Right renal cortex interstitium (tissue), 3 donors: ENCODE measurements at regions not wholly inside any gene's neighbourhood (a gene's known extent, or its start where the extent isn't known, plus 50 kb on each side); places are given as distances from the start of the nearest gene placed in this dataset.

Source experiments
- DNase-seq, 3 donors: peaks; one replicate each; pipeline ENCODE4 v3.0.0-alpha.2; 2013; ENCODE audit warnings: low read depth in 3 of 3, low spot score in 2 of 3

DNA sequence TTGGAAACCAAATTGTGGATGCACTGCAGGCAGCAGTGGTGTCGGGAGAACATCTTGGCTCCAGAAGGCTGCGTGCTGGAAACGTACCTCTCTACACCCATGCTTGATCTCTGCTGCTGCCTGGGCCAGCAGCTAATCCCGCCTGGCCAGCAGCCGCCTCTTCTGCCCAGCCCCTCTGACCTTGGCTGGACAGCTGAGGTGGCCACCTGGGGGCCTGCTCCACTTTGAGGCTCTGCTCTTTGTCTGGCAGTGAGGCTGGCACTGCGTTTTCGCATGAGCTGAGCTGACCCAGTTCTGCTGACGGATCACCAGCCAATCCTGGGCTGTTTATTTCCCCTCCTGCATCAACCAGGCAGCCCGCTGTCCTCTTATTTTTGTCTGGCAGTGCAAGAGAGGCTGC is 154.9 kb downstream of the TENT4A start:
- no peak for DNase-seq

DNA sequence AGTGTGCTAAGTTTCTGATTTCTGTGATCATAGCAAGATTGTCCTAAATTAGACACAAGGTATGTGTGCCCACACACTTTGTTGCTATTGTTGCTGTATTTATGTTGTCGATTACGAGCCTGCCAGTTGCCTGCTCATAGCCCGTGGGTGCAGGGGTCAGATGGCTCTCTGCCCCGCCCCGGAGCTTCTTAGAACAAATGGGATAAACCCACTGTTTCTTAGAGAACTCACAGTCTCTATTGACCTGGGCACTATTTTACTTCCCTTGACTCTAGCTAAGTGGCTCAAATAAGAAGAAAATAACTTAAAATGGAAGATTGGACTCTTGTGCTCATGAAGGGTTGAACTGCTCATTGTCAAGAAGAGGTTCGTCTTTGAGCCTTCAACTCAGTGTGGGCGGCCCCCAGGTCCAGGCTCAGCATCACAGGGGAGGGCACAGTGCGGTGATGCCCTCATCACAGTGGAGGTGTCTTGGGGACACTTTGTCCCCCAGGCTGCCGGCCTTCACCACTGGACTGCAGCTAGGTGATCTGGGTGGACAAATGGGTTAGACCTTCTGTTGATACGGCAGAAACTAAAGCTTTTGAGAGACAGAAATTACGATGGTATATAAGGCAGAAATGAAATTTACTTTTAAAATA is 155.5 kb downstream of the TENT4A start:
- no peak for DNase-seq

DNA sequence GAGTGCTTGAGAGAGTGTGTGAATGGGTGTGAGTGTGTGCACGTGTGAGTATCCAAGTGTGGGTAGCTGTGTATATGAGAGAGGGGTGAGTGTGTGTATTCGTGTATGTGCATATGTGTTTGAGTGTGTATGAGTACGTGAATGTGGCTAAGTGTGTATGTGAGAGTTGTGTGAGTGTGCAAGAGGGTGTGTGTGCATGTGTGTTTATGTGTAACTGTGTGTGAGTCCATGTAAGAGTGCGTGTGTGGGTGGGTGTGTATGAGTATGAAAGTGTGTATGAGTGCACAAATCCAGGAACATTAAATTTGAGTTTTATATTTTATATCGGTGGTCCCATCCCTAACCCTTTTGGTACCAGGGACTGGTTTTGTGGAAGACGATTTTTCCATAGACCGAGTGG is 156.4 kb downstream of the TENT4A start:
- no peak for DNase-seq

DNA sequence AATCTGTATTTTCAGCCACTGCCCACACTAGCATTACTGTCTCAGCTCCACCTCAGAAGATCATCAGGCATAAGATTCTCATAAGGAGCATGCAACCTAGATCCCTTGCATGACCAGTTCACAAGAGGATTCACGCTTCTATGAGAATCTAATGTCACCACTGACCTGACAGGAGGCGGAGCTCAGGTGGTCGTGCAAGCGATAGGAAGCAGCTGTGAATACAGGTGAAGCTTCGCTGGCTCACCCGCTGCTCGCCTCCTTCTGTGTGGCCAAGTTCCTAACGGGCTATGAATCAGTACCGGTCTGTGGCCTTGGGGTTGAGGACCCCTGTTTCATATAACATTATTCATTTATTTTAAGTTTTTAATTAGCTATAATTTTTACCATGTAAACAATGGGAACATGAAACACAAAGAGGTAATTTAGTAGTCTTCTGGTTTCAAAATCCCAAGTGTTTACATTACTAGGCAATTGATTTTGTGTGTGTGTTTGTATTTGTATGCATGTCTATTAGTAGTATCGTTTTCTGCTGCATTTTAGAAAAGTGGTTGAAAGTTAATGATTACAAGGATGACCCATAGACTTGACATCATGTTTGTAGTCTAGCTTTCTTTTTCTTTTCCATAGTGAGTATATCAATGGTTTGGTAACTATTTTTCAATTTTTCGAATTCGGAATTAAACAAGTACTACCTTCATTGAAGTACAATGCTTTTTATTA is 159.4 kb downstream of the TENT4A start:
- DNase-seq: no peak

DNA sequence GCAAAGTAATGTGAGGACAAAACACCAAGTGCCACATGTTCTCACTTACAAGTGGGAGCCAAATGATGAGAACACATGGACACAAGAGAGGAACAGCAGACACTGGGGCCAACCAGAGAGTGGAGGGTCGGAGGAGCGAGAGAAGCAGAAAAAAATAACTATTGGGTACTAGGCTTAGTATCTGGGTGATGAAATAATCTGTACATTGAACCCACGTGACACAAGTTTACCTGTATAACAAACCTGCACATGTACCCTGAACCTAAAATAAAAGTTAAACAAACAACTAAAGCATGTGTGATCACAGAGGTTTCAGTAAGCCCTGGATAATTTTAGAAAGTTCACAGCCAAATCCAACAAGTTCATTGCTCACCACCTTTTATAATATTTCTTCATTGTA is 160.1 kb downstream of the TENT4A start:
- DNase-seq: no peak

DNA sequence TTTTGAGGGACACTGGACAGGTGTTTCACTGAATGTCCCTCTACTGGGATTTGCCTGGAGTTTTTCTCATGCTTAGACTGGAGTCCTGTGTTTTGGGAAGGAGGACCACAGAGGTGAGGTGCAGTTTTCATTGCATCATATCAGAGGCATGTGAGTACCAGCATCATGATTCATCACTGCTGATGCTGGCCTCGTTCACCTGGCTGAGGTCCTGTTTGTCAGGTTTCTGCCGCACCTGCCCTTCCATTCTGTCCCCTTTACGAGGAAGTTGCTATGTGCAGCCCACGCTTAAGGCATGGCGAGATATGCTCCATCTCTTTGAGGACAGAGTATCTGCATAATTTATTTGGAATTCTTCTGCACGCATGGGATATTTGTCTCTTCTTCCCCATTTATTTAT is 162.1 kb downstream of the TENT4A start:
- no peak for DNase-seq

DNA sequence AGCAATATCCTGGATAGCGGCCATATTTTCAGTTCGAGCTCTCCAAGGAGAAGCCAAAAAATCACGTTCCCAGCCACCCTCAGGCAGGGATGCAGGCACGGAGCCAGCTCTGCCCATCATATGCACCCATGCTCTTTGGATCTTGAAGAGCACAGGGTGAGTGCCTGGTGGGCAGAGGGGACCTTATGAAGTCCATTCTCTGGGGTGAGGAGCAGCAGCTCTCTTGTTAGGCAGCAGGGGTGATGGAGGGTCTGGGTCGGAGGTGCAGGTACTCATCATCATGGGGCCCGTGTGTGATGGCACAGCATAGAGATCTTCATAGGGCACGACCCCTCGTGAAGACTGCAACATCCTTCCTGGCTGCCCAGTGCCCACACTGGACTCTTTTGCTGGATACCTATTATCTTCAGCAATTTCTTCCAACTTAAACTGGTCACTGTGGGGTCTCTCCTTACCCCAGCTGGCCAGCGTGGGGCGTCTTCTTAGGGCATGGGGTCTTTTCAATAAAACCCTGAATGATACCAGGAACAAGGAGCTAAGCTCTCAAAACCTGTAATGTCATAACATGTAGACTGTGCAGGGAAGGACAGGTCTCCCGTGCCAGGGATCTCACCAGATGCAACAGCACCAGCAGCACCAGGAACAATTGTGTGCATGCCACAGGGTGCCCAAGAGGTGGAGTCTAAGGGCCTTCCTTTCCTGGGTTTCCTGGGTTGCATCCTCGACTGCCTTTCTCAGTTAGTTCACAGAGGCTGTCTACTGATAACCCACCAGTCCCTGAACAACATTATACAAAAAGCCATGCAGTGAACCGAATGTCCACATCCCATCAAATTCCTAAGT is 165.0 kb downstream of the TENT4A start:
- no peak for DNase-seq

DNA sequence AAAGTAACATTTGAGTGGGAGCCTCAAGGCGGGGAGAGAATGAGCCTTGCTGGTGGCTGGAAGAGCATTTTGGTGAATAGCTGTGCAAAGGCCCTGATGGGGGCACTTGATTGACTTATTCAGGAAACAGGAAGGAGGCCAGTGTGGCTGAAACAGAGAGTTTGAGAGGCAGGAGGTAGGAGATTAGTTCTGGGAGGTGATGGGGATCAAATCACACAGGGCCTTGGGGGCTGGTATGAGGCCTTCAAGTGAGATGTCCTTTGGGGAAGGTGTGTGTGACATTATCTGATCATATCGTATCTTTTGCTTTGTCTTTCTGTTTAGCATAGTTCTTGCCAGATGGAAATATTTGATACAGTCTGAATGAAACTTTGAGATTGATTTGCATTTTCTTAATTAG is 172.3 kb downstream of the TENT4A start:
- no peak for DNase-seq

DNA sequence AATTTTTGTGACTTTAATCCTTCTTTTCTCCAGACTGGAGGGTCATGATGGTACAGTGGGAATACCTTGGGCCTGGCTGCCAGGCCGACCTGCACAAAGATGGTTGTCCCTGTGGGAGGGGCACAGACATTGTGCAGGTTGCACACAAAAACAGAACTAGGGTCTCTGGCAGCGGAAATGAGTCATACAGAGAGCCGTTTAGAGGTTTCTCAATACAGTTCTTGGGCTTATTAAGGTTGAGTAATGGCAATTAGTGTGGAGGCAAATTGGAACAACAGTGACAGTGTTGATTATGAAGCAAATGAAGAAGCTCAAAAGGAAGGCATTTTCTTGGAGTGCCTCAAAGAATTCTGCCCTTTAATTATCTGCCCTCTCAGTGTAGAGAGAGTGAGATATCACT is 173.6 kb downstream of the TENT4A start:
- no peak for DNase-seq

DNA sequence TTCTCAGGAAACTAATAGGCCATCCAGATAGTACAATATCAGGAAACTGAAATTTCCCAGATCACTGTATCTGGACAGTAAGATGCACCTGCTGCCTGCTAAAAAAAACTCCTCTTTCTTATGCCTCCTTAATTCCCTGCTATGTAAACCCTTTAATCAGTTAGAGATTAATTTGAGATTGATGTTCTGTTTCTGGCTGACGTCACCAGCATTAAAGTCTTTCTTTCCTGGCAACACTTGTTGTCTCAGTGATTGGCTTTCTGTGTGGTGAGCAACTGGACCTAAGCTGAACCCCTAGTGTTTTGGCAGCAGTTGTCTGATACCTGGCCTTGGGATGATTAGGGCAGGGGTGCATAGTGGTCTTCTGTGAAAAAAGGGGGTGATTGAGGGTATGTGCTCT is 175.8 kb downstream of the TENT4A start:
- DNase-seq: no peak

DNA sequence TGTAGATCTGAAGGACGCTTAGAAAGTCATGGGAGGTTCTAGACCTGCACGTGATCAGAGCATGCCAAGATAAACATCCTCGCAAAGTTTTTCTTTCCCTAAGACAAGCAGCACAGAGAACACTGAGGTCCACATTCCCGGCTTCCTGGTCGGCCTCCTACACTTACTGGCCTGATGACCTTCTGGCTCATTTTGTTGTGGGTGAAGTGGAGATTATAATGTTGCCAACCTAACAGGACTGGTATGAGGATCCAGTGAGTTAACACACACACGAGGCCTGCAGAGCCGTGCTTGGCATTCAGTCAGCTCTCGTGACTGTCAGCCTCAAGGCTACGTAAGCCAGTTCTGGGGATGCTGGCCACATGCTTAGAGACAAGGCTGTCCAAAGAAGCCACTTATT is 186.0 kb downstream of the TENT4A start:
- no peak for DNase-seq

DNA sequence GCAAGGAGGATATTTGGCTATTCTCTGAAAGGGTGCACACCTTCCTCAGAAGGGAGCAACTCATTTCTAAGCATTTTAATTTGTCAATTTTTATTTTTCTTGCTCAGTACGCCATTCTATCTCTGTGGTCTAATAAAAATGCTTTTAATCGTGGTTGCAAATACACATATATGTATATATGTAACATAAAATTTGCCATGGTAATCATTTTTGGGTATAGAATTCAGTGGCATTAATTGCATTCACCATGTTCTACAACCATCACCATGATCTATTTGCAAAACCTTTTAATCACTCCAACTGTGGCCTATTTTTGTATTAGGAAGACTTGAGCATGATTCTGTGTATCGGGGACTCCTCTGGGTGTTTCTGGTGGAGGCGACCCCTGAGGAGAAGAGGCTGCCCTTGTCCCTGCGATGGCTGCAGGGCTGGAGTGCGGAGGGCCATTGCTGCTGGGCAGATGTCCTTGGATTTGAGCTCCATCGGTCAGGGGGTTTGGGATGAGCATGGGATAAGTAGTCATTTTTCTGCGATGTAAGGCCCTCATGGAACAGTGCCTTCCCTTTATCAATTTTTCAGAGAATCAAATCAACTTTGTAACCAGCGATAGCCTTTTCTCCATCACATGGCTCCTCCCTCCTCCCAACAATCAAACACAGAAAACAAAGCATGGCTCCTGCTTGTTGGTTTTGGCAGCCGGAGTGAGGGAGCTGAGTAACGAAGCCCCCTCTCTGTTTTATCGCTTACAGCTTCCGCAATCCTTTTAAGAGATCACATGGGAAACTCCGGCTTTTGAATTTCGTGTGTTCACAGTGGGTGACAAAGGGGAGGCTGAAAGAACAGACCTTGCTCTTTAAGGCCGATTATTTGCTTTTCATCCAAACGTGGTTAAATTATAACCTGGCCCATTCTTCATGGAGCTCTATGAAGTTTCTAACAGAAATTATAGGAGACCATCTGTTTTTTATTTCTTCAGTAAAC is 187.3 kb downstream of the TENT4A start:
- DNase-seq: peak in 1 of 3 donors; percentile 24

DNA sequence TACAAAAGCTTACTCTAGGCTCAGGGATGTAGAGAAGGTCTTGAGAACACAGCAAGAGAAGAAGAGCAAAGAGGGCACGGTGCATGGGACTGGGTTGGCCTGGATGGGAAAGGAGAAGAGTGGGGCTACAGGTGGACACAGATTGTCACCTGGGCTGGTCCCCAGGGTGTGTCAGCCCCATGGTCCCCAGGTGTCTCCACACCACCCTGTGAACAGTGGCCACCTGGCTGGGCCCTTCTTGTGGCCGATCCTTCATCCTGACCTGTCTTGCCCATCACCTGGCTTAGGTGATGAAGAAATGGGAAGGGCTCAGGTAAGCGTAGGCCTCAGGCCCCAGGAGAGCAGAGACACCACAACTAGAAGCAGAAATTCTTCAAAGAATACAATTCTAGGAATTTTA is 188.9 kb downstream of the TENT4A start:
- DNase-seq: no peak

DNA sequence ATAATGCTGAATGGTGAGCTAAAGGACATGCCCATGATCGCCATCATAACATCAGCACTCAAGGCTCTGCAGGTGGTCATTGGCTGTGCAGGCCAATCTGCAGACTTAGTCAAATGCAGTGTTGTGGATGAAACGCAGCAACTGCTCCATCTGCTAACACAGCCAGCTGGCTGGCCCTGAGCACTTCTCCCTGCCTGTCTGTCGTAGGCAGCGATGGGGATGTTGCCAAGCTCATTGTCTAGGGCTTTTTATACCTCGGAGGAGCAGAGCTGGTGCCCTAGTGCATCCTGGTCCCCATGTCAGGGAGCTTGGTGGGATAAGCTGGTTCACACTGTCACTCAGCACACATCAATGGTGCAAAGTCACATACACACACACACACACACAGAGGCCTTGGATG is 189.4 kb downstream of the TENT4A start:
- DNase-seq: no peak

DNA sequence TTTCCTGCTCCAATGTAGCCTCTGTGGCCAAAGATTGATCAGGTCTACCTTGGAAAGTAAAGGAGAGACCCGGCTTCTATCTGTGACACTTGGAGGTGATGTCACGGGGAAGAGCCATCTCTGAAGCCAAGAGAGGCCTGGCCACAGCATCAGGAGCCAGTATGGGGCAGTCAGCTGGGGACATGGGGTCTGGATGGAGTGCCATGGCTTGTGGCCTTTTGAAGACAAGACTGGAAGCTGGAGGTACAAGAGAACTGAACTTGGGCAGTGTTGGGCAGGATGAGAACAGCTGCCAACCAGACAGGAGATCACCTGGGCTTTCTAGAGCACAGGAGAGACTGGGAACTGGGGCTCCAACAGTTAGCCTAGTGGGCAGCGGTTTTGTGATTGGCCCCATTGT is 190.7 kb downstream of the TENT4A start:
- DNase-seq: no peak

DNA sequence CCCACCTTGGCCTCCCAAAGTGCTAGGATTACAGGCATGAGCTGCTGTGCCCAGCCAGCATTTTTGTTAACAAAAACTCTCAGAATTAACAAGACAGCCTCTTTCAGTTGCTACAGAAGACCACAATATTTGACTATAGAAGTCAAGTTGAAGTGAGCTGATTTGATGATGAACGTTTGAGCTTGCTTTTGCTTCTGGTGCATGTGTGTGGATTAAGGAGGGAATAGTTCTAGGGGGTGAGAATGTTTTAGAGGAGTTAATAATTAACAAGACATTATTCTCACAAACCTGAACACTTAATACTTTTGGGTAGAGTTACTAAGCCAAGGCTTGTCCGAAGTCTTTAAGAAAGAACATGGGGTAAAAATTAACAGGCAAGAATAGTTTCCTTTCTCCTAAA is 191.6 kb downstream of the TENT4A start:
- no peak for DNase-seq

DNA sequence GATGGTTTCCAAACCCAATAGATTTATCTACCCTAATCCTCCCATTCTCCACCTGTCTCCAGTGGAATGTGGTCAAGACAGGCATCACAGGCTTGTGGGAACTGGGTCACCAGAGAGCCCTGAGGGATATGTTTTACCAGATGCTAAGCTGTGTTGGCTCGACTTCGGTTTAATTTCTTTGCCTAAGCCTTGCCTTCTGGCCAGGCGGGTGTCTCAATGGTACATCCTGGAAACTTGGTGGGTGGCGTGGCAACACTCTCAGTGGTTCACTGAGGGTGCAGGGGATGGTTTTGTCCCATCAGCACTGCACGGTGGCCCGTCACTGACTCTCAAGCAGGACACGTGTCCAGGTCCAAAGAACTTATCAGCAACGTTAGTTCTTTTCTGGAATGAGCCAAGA is 192.2 kb downstream of the TENT4A start:
- no peak for DNase-seq

DNA sequence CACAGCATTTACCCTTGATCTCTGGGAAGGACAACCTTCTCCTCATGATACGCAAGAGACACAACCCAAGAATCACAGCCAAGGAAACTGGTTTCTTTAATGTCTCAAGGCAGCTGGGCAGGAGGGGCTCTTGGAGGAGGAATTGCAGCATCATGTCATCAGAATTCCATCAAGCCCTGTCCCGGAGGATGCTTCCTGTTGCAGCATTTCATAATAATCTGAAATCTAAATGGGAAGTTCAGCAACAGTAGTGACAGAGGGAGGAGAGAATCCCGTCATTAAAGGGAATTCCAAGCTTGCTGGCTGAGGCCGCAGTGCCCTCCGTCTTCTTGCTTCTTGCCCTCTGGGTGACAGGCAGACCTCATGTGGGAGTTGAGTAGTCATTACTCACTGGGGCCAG is 192.7 kb downstream of the TENT4A start:
- no peak for DNase-seq

DNA sequence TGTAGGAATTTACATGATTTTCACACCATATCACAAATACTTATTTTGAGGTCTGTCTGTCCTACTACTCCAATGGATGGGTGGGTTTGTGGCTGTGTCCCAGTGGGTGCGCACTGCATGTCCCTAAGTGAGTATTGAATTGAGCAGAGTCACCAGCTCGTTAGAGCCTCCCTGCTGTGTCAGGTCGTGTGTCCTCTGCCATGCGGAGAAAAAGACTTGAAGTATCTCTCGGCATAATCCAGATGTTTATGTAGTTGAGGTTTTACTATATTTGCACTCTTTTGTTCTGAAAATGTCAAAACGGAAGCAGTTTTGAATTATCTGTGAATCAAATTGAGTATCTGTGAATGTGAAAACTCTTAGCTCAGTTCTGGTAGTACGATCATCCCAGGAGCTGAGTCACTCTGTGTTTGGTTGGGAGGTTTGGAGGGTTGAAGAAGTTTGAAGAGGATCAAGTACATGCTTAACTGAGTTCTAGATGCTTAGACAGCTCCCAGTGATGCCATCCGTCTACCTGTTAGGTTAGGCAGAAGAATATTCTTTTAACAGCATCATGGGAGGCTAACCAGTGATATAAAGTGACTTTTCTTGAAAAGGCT is 194.2 kb downstream of the TENT4A start:
- no peak for DNase-seq

DNA sequence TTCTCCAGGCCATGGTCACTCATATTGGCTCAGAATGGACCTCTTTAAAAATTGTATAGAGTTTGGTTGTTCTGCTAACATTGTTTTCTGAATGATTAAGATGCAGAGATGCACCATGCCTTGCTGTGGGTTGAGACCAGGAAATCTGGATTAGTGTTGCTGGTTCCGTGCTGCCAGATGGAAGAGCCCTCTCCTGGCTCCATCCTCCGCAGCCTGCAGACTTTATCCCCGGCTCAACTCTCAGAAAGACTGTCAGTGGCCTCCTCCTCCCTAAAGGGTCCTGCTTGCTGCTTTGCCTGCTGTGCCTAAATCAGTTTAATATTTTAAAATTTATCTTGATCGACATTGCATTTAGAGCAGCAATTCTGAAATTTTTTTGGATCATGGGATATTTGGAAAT is 196.7 kb downstream of the TENT4A start:
- no peak for DNase-seq
